ENCODE measurements at regions not wholly inside any gene's neighbourhood (a gene's known extent, or its start where the extent isn't known, plus 50 kb on each side); places are given as distances from the start of the nearest gene placed in this dataset.
"Not testable (repeated sequence)": the region's sequence is repeated elsewhere in the genome, so short reads cannot be mapped to it uniquely, and the experiment has no call there.

GRCh38 chrX:108843039-108843438 lies 106.7 kb upstream of the IRS4 start:
- not testable (repeated sequence) for DNase-seq (ENCODE audit: low read depth in 2 of 2)

- DNase-seq (ENCODE audit: low read depth in 2 of 2): no peak
Observed at GRCh38 chrX:108833993-108834392, 97.6 kb upstream of the IRS4 start.

- no peak for DNase-seq (ENCODE audit: low read depth in 2 of 2)
Observed at GRCh38 chrX:108811891-108812290, 75.5 kb upstream of the IRS4 start.

- DNase-seq (ENCODE audit: low read depth in 2 of 2): no peak
Observed at GRCh38 chrX:108795240-108795639, 58.9 kb upstream of the IRS4 start.

All from stimulated activated CD8-positive, alpha-beta memory T cell treated with anti-CD3 and anti-CD28 coated beads, Interleukin-7, amount 100 ng/mL, for 4 hours (primary cell).